ENCODE measurements at regions not wholly inside any gene's neighbourhood (a gene's known extent, or its start where the extent isn't known, plus 50 kb on each side); places are given as distances from the start of the nearest gene placed in this dataset.

DNA sequence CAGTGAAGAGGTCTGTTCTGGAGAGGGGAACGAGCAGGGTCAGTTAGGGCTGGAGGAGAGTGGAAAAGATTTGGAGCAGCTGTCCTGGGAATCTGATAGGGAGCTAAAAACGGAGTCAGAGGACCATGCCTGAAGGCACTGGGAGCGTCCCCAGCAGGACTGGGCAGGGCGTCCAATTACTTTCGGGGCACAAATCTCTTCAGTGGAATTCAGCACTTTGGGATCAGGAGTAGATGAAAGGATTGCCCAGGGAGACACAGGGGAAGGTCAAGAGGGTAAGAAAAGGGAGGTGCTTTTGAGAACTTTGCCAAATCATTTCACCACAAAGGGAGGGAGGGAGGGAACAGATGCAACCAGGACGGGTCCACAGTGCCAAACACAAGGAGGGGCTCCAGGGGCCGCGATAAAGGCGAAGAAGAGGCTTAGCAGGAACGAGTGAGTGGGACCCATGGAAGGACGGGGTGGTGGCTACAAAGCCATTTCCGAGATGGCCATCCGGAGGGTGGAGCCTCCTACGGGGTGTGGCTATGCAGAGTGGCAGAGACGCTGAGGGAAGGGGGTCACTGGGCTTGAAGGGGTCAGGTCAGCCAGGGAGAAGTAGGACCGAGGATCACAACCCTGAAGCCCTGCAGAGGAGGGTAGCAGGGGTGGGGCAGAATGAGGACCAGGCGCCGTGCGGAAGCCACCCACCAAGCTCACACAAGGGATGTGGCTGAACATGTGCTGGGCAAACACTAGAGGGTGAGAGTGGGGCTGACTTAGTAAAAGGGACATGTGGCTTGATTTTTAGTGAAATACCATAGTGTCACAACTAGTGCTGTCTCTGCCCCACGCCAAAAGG is 180.0 kb upstream of the RREB1 start:
- Histone ChIP-seq H3K36me3 (replicated peaks) (no peaks in the 10 kb centered on the region), H3K27me3 (replicated peaks) (no peaks in the 10 kb centered on the region), H3K27ac (no peak overlapping the region), H3K4me3 (ENCODE audit: low read depth, low read length) (no peak overlapping the region)
- DNase-seq = no peak
- in situ Hi-C loops (cut with HindIII; ENCODE audit: low pct_ligation_motif_present, low sequenced_read_pairs) = no loop called here
- TF ChIP-seq, protein P1, sequence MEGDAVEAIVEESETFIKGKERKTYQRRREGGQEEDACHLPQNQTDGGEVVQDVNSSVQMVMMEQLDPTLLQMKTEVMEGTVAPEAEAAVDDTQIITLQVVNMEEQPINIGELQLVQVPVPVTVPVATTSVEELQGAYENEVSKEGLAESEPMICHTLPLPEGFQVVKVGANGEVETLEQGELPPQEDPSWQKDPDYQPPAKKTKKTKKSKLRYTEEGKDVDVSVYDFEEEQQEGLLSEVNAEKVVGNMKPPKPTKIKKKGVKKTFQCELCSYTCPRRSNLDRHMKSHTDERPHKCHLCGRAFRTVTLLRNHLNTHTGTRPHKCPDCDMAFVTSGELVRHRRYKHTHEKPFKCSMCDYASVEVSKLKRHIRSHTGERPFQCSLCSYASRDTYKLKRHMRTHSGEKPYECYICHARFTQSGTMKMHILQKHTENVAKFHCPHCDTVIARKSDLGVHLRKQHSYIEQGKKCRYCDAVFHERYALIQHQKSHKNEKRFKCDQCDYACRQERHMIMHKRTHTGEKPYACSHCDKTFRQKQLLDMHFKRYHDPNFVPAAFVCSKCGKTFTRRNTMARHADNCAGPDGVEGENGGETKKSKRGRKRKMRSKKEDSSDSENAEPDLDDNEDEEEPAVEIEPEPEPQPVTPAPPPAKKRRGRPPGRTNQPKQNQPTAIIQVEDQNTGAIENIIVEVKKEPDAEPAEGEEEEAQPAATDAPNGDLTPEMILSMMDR (IDR thresholded peaks at IDR 0.05; ENCODE audit: low read depth, low read length, missing control alignments) = no peak

DNA sequence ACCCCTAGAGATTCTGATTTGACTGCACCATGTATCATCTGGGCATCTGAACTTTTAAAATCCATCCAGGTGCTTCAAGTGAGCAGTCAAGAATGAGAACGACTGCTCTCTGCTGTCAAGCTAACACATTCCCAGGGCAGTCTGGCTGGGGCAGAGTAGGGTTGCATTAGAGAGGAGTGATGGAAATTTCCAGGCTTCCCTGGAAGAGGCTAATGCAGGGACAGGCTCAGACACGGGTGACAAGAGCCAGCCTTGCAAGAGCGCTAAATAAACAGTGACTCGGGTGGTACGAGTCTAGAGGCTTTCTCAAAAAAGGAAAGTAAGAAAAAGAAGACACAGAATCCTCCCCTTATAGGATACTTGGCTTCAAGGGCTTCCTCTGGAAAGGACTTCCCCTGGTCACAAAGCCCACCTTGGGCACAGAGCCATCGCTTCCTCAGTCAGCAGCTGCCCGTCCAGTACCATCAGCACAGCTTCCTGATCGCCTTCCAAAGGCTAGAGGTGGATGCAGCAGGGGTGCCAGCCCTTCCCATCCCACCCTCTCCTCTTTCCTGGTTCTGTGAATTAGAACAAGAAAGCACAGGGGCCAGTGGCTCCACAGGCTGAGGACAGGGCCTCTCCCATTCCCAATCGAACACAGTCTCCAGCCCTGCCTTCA is 177.4 kb upstream of the RREB1 start:
- H3K27ac ChIP-seq = no peak overlapping the region
- TF ChIP-seq, protein P1 (IDR thresholded peaks at IDR 0.05; ENCODE audit: low read depth, low read length, missing control alignments) = no peak
- no peaks in the 10 kb centered on the region for H3K36me3 ChIP-seq (replicated peaks)
- no peaks in the 10 kb centered on the region for H3K27me3 ChIP-seq (replicated peaks)
- DNase-seq = no peak
- H3K4me3 ChIP-seq (ENCODE audit: low read depth, low read length) = no peak overlapping the region
- in situ Hi-C loops (cut with HindIII; ENCODE audit: low pct_ligation_motif_present, low sequenced_read_pairs) = no loop called here

DNA sequence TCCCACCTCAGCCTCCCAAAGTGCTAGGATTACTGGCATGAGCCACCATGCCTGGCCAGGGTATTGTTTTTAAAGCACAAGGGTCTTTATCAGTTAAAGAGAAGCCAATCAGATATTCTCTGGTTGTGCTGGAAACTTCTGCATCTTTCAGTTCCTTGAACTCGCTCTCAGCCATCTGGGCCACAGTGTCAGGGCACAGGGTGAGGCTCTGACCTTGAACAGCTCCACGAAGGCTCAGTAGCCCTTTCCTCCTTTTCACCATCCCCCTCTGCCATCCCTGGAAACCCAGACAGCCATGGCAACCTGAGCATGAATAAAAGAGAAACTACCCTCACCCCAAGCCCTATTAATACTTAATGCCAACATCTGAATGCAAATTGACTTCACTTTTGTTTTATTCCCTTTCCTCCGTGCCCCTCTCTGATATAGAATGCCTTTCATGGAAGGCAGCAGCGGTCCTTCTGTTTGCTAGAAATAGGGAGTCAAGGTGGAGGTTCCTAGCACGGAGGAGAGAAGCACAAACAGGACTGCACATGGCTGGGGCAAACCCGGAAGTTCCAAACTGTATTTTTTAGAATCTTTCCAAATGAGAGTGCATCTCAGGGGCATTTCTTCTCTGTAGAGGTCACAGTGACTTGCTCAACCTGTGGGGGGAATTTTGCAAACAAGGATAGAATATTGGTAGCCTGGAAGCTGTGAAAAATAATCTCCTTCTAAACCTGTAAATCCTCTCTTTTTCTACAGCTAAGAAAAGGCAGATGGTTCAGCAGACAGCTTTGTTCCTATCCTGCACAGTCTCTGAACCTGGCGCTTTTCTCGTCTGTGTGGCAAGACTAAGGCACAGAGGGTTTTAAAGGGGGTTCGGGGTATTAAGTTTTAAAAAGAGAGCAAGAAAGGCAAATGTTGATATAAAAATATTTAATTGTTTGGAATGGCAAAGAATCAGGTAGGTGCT is 176.4 kb upstream of the RREB1 start:
- Histone ChIP-seq H3K36me3 (replicated peaks) (no peaks in the 10 kb centered on the region), H3K4me3 (ENCODE audit: low read depth, low read length) (no peak overlapping the region), H3K27me3 (replicated peaks) (no peaks in the 10 kb centered on the region), H3K27ac (no peak overlapping the region)
- TF ChIP-seq, protein P1 (IDR thresholded peaks at IDR 0.05; ENCODE audit: low read depth, low read length, missing control alignments) = no peak
- DNase-seq = no peak
- in situ Hi-C loops (cut with HindIII; ENCODE audit: low pct_ligation_motif_present, low sequenced_read_pairs) = no loop called here

DNA sequence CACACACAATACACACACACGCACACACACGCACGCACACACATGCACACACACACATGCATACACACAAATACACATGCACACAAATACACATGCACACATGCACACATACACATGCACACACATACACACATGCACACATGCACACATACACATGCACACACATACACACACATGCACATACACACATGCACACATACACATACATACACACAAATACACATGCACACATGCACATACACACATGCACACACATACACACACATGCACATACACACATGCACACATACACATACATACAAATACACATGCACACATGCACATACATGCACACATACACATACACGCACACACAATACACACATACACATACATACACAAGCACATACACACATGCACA is 175.4 kb upstream of the RREB1 start:
- Histone ChIP-seq H3K36me3 (replicated peaks) (no peaks in the 10 kb centered on the region), H3K27me3 (replicated peaks) (no peaks in the 10 kb centered on the region), H3K4me3 (ENCODE audit: low read depth, low read length) (no peak overlapping the region), H3K27ac (no peak overlapping the region)
- TF ChIP-seq, protein P1 (IDR thresholded peaks at IDR 0.05; ENCODE audit: low read depth, low read length, missing control alignments) = no peak
- DNase-seq = no peak
- in situ Hi-C loops (cut with HindIII; ENCODE audit: low pct_ligation_motif_present, low sequenced_read_pairs) = no loop called here

DNA sequence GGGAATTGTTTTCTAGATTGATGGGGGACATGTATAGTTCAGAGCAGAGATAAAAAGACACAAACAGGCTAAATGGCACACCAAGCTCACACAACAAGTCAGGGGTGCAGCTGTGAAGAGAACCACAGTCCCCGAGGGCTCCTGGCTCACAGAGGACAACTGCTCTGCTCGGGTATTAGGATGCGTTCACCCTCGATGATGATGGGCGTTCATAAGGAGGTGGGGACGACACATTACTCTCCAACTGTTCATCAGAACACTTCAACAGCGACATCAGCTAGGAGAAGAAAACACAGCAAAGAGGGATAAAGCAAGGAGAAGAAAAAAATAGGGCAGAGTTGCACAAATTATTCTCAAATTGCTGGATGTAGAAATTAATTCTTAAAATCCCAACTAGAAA is 174.8 kb upstream of the RREB1 start:
- H3K27me3 ChIP-seq (replicated peaks) = no peaks in the 10 kb centered on the region
- TF ChIP-seq, protein P1 (IDR thresholded peaks at IDR 0.05; ENCODE audit: low read depth, low read length, missing control alignments) = no peak
- in situ Hi-C loops (cut with HindIII; ENCODE audit: low pct_ligation_motif_present, low sequenced_read_pairs) = no loop called here
- H3K27ac ChIP-seq = no peak overlapping the region
- H3K36me3 ChIP-seq (replicated peaks) = no peaks in the 10 kb centered on the region
- H3K4me3 ChIP-seq (ENCODE audit: low read depth, low read length) = no peak overlapping the region
- DNase-seq = no peak

Data from brain microvascular endothelial cell (primary cell).